ENCODE measurements at regions not wholly inside any gene's neighbourhood (a gene's known extent, or its start where the extent isn't known, plus 50 kb on each side); places are given as distances from the start of the nearest gene placed in this dataset.
A peak's percentile ranks its signal among the peaks of the same experiment; 100 is the strongest.

DNA sequence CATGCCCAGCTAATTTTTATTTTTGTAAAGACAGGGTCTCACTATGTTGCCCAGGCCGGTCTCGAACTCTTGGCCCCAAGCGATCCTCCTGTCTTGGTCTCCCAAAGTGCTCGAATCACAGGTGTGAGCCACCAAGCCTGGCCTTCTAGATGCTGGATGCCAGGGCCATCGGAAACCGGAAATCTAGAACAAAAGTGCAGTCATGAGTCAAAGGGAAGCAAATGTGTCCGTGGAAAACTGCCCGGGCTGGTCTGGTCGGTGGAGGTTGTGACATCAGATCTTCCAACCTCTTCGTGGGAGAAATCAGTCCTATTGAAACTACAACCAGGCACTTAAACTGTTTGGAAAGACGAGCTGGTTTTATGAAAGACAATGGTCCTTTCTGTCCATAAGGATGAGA lies 92.3 kb upstream of the SHOX start:
- no peaks in the 10 kb centered on the region for H3K79me2 ChIP-seq (ENCODE audit: control insufficient read depth in 1 of 2, insufficient read depth in 2 of 2, low read length in 2 of 2)
- H4K91ac ChIP-seq (replicated peaks; ENCODE audit: insufficient read length, low read length): no peak overlapping the region
- H2BK5ac ChIP-seq (ENCODE audit: low read depth, low read length): no peak overlapping the region
- H2BK12ac ChIP-seq (ENCODE audit: low read depth, low read length): no peak overlapping the region
- H3K4me2 ChIP-seq (ENCODE audit: insufficient read depth in 1 of 2, low read depth in 2 of 2, low read length in 2 of 2): no peak overlapping the region
- H4K5ac ChIP-seq (ENCODE audit: insufficient read length, low read depth, low read length): no peak overlapping the region
- no peak overlapping the region for H3K4ac ChIP-seq (replicated peaks; ENCODE audit: insufficient read length, low read depth, low read length)
- H3K79me1 ChIP-seq (ENCODE audit: low read depth, low read length): no peaks in the 10 kb centered on the region
- FAIRE-seq (no peak), DNase-seq (ENCODE audit: low read depth in 1 of 2, low spot score in 2 of 2) (no peak)
- H2BK120ac ChIP-seq (replicated peaks; ENCODE audit: low read depth, low read length): no peak overlapping the region
- no peak overlapping the region for H3K23ac ChIP-seq (ENCODE audit: insufficient read length)
- no peaks in the 10 kb centered on the region for H3K27me3 ChIP-seq (replicated peaks in 1 of 4; ENCODE audit: control insufficient read depth in 3 of 4, extremely low read depth in 1 of 4, insufficient read depth in 3 of 4, low read length in 3 of 4)
- no peak overlapping the region for H3K14ac ChIP-seq (ENCODE audit: insufficient read length)
- H3K4me3 ChIP-seq (ENCODE audit: extremely low read depth in 1 of 4, insufficient read depth in 2 of 4, low read depth in 3 of 4, low read length in 4 of 4): no peak overlapping the region
- ChIA-PET POLR2A (ENCODE audit: partially characterized antibody) (no interaction called here), CTCF (ENCODE audit: partially characterized antibody) (no interaction called here)
- no peaks in the 10 kb centered on the region for H3K23me2 ChIP-seq (ENCODE audit: low read depth, low read length)
- no peaks in the 10 kb centered on the region for H3K4me1 ChIP-seq (replicated peaks in 1 of 4; ENCODE audit: control insufficient read depth in 3 of 4, insufficient read depth in 4 of 4, low read length in 3 of 4)
- TF ChIP-seq BRCA1 (IDR thresholded peaks at IDR 0.05; ENCODE audit: low read depth, low read length): no peak
- TF ChIP-seq JUN (IDR thresholded peaks at IDR 0.05; ENCODE audit: low read depth, low read length): no peak
- TF ChIP-seq KDM5A (IDR thresholded peaks at IDR 0.05; ENCODE audit: low read length): no peak
- TF ChIP-seq POLR2AphosphoS5 (IDR thresholded peaks at IDR 0.05; ENCODE audit: low read depth, low read length): no peak
- TF ChIP-seq HDAC2 (IDR thresholded peaks at IDR 0.05; ENCODE audit: borderline replicate concordance in 1 of 2, low read depth in 2 of 2, low read length in 2 of 2): no peak
- TF ChIP-seq RBBP5 (IDR thresholded peaks at IDR 0.05; ENCODE audit: borderline replicate concordance, low read depth, low read length): no peak
- no peak for TF ChIP-seq EGR1 (IDR thresholded peaks at IDR 0.05; ENCODE audit: borderline replicate concordance, low read depth, low read length)
- TF ChIP-seq, protein P1, sequence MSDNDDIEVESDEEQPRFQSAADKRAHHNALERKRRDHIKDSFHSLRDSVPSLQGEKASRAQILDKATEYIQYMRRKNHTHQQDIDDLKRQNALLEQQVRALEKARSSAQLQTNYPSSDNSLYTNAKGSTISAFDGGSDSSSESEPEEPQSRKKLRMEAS (IDR thresholded peaks at IDR 0.05): no peak
- 88% methylated on average over 11 of the region's 11 CpGs; no CpG with 5 or more reads in 1 of the 2 experiments for WGBS, 2 experiments (ENCODE audit: extremely low coverage in 1 of 2, insufficient coverage in 1 of 2, insufficient read length in 1 of 2, insufficient replicate concordance in 2 of 2, low coverage in 1 of 2, low lambda C conversion rate in 2 of 2, missing lambda C conversion rate in 1 of 2)
- H4K8ac ChIP-seq (ENCODE audit: extremely low read depth, insufficient read depth, low read length): no peak overlapping the region
- peak overlapping the region; percentile 3; the same call in 1 of the 2 replicates for H2BK15ac ChIP-seq (ENCODE audit: low read length)
- no peak overlapping the region for H3K56ac ChIP-seq (replicated peaks; ENCODE audit: insufficient read length, low read depth, low read length)
- no peaks in the 10 kb centered on the region for H4K20me1 ChIP-seq (replicated peaks in 1 of 2; ENCODE audit: control insufficient read depth in 1 of 2, insufficient read depth in 2 of 2, low read length in 2 of 2)
- no peak overlapping the region for H3K18ac ChIP-seq (ENCODE audit: extremely low read depth, low read length)
- no peaks in the 10 kb centered on the region for H3K36me3 ChIP-seq (ENCODE audit: control insufficient read depth in 2 of 4, insufficient read depth in 4 of 4, low read length in 3 of 4)
- no peak overlapping the region for H2AK5ac ChIP-seq (ENCODE audit: low read depth, low read length)
- no peak overlapping the region for H2AFZ ChIP-seq (ENCODE audit: low read length)
- H3K9ac ChIP-seq (replicated peaks in 1 of 4; ENCODE audit: extremely low read depth in 1 of 4, low read depth in 3 of 4, low read length in 3 of 4): no peak overlapping the region
- H3K9me3 ChIP-seq (ENCODE audit: insufficient read depth in 2 of 2, low read depth in 1 of 2, low read length in 1 of 2): no peaks in the 10 kb centered on the region
- no peak overlapping the region for H2BK20ac ChIP-seq (ENCODE audit: low read length)
- no peak overlapping the region for H3K27ac ChIP-seq (ENCODE audit: low read depth, low read length)
